ACC112 (cell line): ENCODE measurements at regions not wholly inside any gene's neighbourhood (a gene's known extent, or its start where the extent isn't known, plus 50 kb on each side); places are given as distances from the start of the nearest gene placed in this dataset.
A peak's percentile ranks its signal among the peaks of the same experiment; 100 is the strongest.

Source experiments
- H2AFZ ChIP-seq: fragments of 200-600 bp; sonication (generic); one replicate; pipeline ENCODE4 v1.6.0; 2017; ENCODE audit warnings: antibody characterized with exemption, low read length; ENCODE audit not compliant: unreplicated experiment
- H3K27ac ChIP-seq: fragments of 200-600 bp; sonication (generic); 2 replicates; pipeline ENCODE4 v1.5.1; 2014; ENCODE audit warnings: low read depth, mild to moderate bottlenecking, antibody characterized with exemption, low read length, moderate library complexity
- H3K27me3 ChIP-seq: fragments of 200-600 bp; sonication (generic); 2 replicates; pipeline ENCODE4 v1.6.1; 2014; ENCODE audit warnings: mild to moderate bottlenecking, antibody characterized with exemption, low read length, moderate library complexity, mixed read lengths; ENCODE audit not compliant: insufficient read depth
- H3K36me3 ChIP-seq: fragments of 200-600 bp; sonication (generic); 2 replicates; pipeline ENCODE4 v1.6.1; 2016; ENCODE audit warnings: mild to moderate bottlenecking, antibody characterized with exemption, low read length, moderate library complexity, mixed read lengths; ENCODE audit not compliant: insufficient read depth
- H3K4me1 ChIP-seq: fragments of 200-600 bp; sonication (generic); one replicate; pipeline ENCODE4 v1.6.1; 2016; ENCODE audit warnings: low read length, mixed read lengths; ENCODE audit not compliant: insufficient read depth, unreplicated experiment, control insufficient read depth
- H3K4me3 ChIP-seq: fragments of 200-600 bp; sonication (generic); 2 replicates; pipeline ENCODE4 v1.5.1; 2014; ENCODE audit warnings: mild to moderate bottlenecking, low read depth, low read length
- H3K79me2 ChIP-seq: fragments of 200-600 bp; sonication (generic); one replicate; pipeline ENCODE4 v1.6.0; 2016; ENCODE audit warnings: low read length; ENCODE audit not compliant: control insufficient read depth, unreplicated experiment, insufficient read depth

- H3K79me2 ChIP-seq, result no peaks in the 10 kb centered on the region
- H2AFZ ChIP-seq, result no peak overlapping the region
- H3K27me3 ChIP-seq, result no peaks in the 10 kb centered on the region
- H3K4me3 ChIP-seq, result no peak overlapping the region
- no peaks in the 10 kb centered on the region for H3K36me3 ChIP-seq
- no peak overlapping the region for H3K27ac ChIP-seq
- no peaks in the 10 kb centered on the region for H3K4me1 ChIP-seq
Observed at GRCh38 chr1:239538239-239538988, 152.0 kb downstream of the CHRM3 start.

- no peak overlapping the region for H2AFZ ChIP-seq
- no peaks in the 10 kb centered on the region for H3K27me3 ChIP-seq
- no peaks in the 10 kb centered on the region for H3K4me1 ChIP-seq
- H3K27ac ChIP-seq, result no peak overlapping the region
- no peaks in the 10 kb centered on the region for H3K36me3 ChIP-seq
- no peak overlapping the region for H3K4me3 ChIP-seq
- no peaks in the 10 kb centered on the region for H3K79me2 ChIP-seq
Observed at GRCh38 chr1:239539051-239539450, 152.7 kb downstream of the CHRM3 start.

GRCh38 chr1:239539812-239540211 lies 153.4 kb downstream of the CHRM3 start:
- H3K27ac ChIP-seq, result no peak overlapping the region
- no peak overlapping the region for H3K4me3 ChIP-seq
- H3K4me1 ChIP-seq, result no peaks in the 10 kb centered on the region
- no peaks in the 10 kb centered on the region for H3K27me3 ChIP-seq
- no peak overlapping the region for H2AFZ ChIP-seq
- no peaks in the 10 kb centered on the region for H3K79me2 ChIP-seq
- H3K36me3 ChIP-seq, result no peaks in the 10 kb centered on the region

GRCh38 chr1:239543873-239544272 lies 157.5 kb downstream of the CHRM3 start:
- Histone ChIP-seq H3K36me3 (no peaks in the 10 kb centered on the region), H3K4me1 (no peaks in the 10 kb centered on the region), H3K27me3 (no peaks in the 10 kb centered on the region), H3K79me2 (no peaks in the 10 kb centered on the region), H3K4me3 (no peak overlapping the region), H2AFZ (no peak overlapping the region), H3K27ac (no peak overlapping the region)

- H3K27ac ChIP-seq, result no peak overlapping the region
- H3K4me3 ChIP-seq, result no peak overlapping the region
- no peak overlapping the region for H2AFZ ChIP-seq
- no peaks in the 10 kb centered on the region for H3K79me2 ChIP-seq
- H3K36me3 ChIP-seq, result no peaks in the 10 kb centered on the region
- peaks cover 5% of the 10 kb centered on the region for H3K4me1 ChIP-seq
- no peaks in the 10 kb centered on the region for H3K27me3 ChIP-seq
Observed at GRCh38 chr1:239545466-239545865, 159.1 kb downstream of the CHRM3 start.

GRCh38 chr1:239547987-239548386 lies 161.6 kb downstream of the CHRM3 start:
- peak overlapping the region; percentile 25 for H2AFZ ChIP-seq
- H3K27me3 ChIP-seq, result no peaks in the 10 kb centered on the region
- peaks cover 5% of the 10 kb centered on the region for H3K4me1 ChIP-seq
- H3K27ac ChIP-seq, result peak overlapping the region; percentile 34; the same call in 1 of the 2 replicates
- H3K4me3 ChIP-seq, result peak overlapping the region; percentile 51
- no peaks in the 10 kb centered on the region for H3K79me2 ChIP-seq
- no peaks in the 10 kb centered on the region for H3K36me3 ChIP-seq

- H3K36me3 ChIP-seq, result no peaks in the 10 kb centered on the region
- H2AFZ ChIP-seq, result no peak overlapping the region
- H3K4me1 ChIP-seq, result peaks cover 5% of the 10 kb centered on the region
- H3K27me3 ChIP-seq, result no peaks in the 10 kb centered on the region
- H3K4me3 ChIP-seq, result no peak overlapping the region
- H3K79me2 ChIP-seq, result no peaks in the 10 kb centered on the region
- H3K27ac ChIP-seq, result peak overlapping the region; percentile 24; the same call in 1 of the 2 replicates
Observed at GRCh38 chr1:239550178-239550577, 163.8 kb downstream of the CHRM3 start.

GRCh38 chr1:239555350-239555749 lies 169.0 kb downstream of the CHRM3 start:
- H3K79me2 ChIP-seq, result no peaks in the 10 kb centered on the region
- no peak overlapping the region for H2AFZ ChIP-seq
- H3K4me3 ChIP-seq, result no peak overlapping the region
- no peaks in the 10 kb centered on the region for H3K36me3 ChIP-seq
- no peaks in the 10 kb centered on the region for H3K27me3 ChIP-seq
- no peak overlapping the region for H3K27ac ChIP-seq
- no peaks in the 10 kb centered on the region for H3K4me1 ChIP-seq

GRCh38 chr1:239558559-239558958 lies 172.2 kb downstream of the CHRM3 start:
- H3K36me3 ChIP-seq, result no peaks in the 10 kb centered on the region
- no peak overlapping the region for H3K4me3 ChIP-seq
- H2AFZ ChIP-seq, result no peak overlapping the region
- no peaks in the 10 kb centered on the region for H3K27me3 ChIP-seq
- no peaks in the 10 kb centered on the region for H3K79me2 ChIP-seq
- H3K4me1 ChIP-seq, result no peaks in the 10 kb centered on the region
- H3K27ac ChIP-seq, result no peak overlapping the region

GRCh38 chr1:239558991-239559390 lies 172.6 kb downstream of the CHRM3 start:
- no peaks in the 10 kb centered on the region for H3K79me2 ChIP-seq
- no peaks in the 10 kb centered on the region for H3K36me3 ChIP-seq
- H2AFZ ChIP-seq, result no peak overlapping the region
- H3K4me3 ChIP-seq, result no peak overlapping the region
- H3K27me3 ChIP-seq, result no peaks in the 10 kb centered on the region
- H3K4me1 ChIP-seq, result no peaks in the 10 kb centered on the region
- H3K27ac ChIP-seq, result no peak overlapping the region

- H3K27me3 ChIP-seq, result no peaks in the 10 kb centered on the region
- H2AFZ ChIP-seq, result no peak overlapping the region
- H3K4me3 ChIP-seq, result no peak overlapping the region
- no peaks in the 10 kb centered on the region for H3K4me1 ChIP-seq
- no peaks in the 10 kb centered on the region for H3K79me2 ChIP-seq
- no peaks in the 10 kb centered on the region for H3K36me3 ChIP-seq
- H3K27ac ChIP-seq, result no peak overlapping the region
Observed at GRCh38 chr1:239560921-239561320, 174.6 kb downstream of the CHRM3 start.
